BE2C (cell line): ENCODE measurements at regions not wholly inside any gene's neighbourhood (a gene's known extent, or its start where the extent isn't known, plus 50 kb on each side); places are given as distances from the start of the nearest gene placed in this dataset.
A peak's percentile ranks its signal among the peaks of the same experiment; 100 is the strongest.

Experiments used
- DNase-seq: peaks from one replicate; pipeline ENCODE4 v3.0.0-alpha.2; 2020
- H3K27me3 ChIP-seq: fragments of 250-450 bp; sonication (Bioruptor Pico); 2 replicates; pipeline ENCODE4 v1.5.1; 2020; ENCODE audit warnings: mild to moderate bottlenecking
- H3K36me3 ChIP-seq: fragments of 250-450 bp; sonication (Bioruptor Pico); 2 replicates; pipeline ENCODE4 v1.5.1; 2020; ENCODE audit warnings: mild to moderate bottlenecking
- H3K4me1 ChIP-seq: fragments of 250-450 bp; sonication (Bioruptor Pico); 2 replicates; pipeline ENCODE4 v1.5.1; 2020
- H3K4me3 ChIP-seq: 2 replicates; pipeline ENCODE4 v1.5.1; 2011; ENCODE audit warnings: low read depth, low read length
- H3K9me3 ChIP-seq: fragments of 250-450 bp; sonication (Bioruptor Pico); 2 replicates; pipeline ENCODE4 v1.5.1; 2020
- CTCF ChIP-seq: IDR thresholded peaks from 2 replicates; pipeline ENCODE4 v1.5.1; 2012; ENCODE audit warnings: mild to moderate bottlenecking, low read depth, low read length

- no peaks in the 10 kb centered on the region for H3K27me3 ChIP-seq
- no peak for DNase-seq
- no peak overlapping the region for H3K4me3 ChIP-seq
- no peaks in the 10 kb centered on the region for H3K9me3 ChIP-seq
- H3K4me1 ChIP-seq, result no peaks in the 10 kb centered on the region
- H3K36me3 ChIP-seq, result no peaks in the 10 kb centered on the region
- TF ChIP-seq CTCF, result no peak
Measured at GRCh38 chr9:110087605-110088004, 120.4 kb downstream of the C9orf152 start.

- DNase-seq, result peak; percentile 15
- H3K27me3 ChIP-seq, result no peaks in the 10 kb centered on the region
- no peak for TF ChIP-seq CTCF
Measured at GRCh38 chr9:110088099-110088498, 119.9 kb downstream of the C9orf152 start.

GRCh38 chr9:110089681-110090370 lies 118.1 kb downstream of the C9orf152 start:
- Histone ChIP-seq H3K36me3 (no peaks in the 10 kb centered on the region), H3K9me3 (no peaks in the 10 kb centered on the region), H3K4me3 (no peak overlapping the region), H3K4me1 (no peaks in the 10 kb centered on the region), H3K27me3 (no peaks in the 10 kb centered on the region)
- no peak for TF ChIP-seq CTCF
- DNase-seq, result no peak

More at GRCh38 chr9:110088099-110088498, 119.9 kb downstream of the C9orf152 start:
- Histone ChIP-seq H3K4me1 (no peaks in the 10 kb centered on the region), H3K9me3 (no peaks in the 10 kb centered on the region), H3K36me3 (no peaks in the 10 kb centered on the region), H3K4me3 (no peak overlapping the region)

- DNase-seq, result no peak
- Histone ChIP-seq H3K9me3 (no peaks in the 10 kb centered on the region), H3K27me3 (no peaks in the 10 kb centered on the region), H3K36me3 (no peaks in the 10 kb centered on the region), H3K4me1 (no peaks in the 10 kb centered on the region), H3K4me3 (no peak overlapping the region)
- no peak for TF ChIP-seq CTCF
Measured at GRCh38 chr9:110092792-110093191, 115.2 kb downstream of the C9orf152 start.

- Histone ChIP-seq H3K27me3 (no peaks in the 10 kb centered on the region), H3K4me3 (no peak overlapping the region), H3K4me1 (no peaks in the 10 kb centered on the region), H3K9me3 (no peaks in the 10 kb centered on the region), H3K36me3 (no peaks in the 10 kb centered on the region)
- no peak for DNase-seq
- TF ChIP-seq CTCF, result no peak
Measured at GRCh38 chr9:110093417-110093816, 114.5 kb downstream of the C9orf152 start.

- DNase-seq, result no peak
- Histone ChIP-seq H3K27me3 (no peaks in the 10 kb centered on the region), H3K4me3 (no peak overlapping the region), H3K9me3 (no peaks in the 10 kb centered on the region), H3K36me3 (no peaks in the 10 kb centered on the region), H3K4me1 (no peaks in the 10 kb centered on the region)
- no peak for TF ChIP-seq CTCF
Measured at GRCh38 chr9:110093871-110094270, 114.1 kb downstream of the C9orf152 start.
